ENCODE measurements at regions not wholly inside any gene's neighbourhood (a gene's known extent, or its start where the extent isn't known, plus 50 kb on each side); places are given as distances from the start of the nearest gene placed in this dataset.

GRCh38 chr16:79864032-79864780 lies 263.7 kb upstream of the MAF start:
- TF ChIP-seq POLR2A (IDR thresholded peaks at IDR 0.05) = no peak
- TF ChIP-seq, protein P1, sequence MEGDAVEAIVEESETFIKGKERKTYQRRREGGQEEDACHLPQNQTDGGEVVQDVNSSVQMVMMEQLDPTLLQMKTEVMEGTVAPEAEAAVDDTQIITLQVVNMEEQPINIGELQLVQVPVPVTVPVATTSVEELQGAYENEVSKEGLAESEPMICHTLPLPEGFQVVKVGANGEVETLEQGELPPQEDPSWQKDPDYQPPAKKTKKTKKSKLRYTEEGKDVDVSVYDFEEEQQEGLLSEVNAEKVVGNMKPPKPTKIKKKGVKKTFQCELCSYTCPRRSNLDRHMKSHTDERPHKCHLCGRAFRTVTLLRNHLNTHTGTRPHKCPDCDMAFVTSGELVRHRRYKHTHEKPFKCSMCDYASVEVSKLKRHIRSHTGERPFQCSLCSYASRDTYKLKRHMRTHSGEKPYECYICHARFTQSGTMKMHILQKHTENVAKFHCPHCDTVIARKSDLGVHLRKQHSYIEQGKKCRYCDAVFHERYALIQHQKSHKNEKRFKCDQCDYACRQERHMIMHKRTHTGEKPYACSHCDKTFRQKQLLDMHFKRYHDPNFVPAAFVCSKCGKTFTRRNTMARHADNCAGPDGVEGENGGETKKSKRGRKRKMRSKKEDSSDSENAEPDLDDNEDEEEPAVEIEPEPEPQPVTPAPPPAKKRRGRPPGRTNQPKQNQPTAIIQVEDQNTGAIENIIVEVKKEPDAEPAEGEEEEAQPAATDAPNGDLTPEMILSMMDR (IDR thresholded peaks at IDR 0.05) = no peak
